ENCODE measurements at regions not wholly inside any gene's neighbourhood (a gene's known extent, or its start where the extent isn't known, plus 50 kb on each side); places are given as distances from the start of the nearest gene placed in this dataset.

- Histone ChIP-seq H2BK120ac (ENCODE audit: low read depth, low read length) (no peak overlapping the region), H3K18ac (ENCODE audit: low read depth, low read length) (no peak overlapping the region), H2BK15ac (ENCODE audit: low read depth, low read length) (no peak overlapping the region), H3K56ac (ENCODE audit: extremely low read depth, insufficient read depth, low read length) (no peak overlapping the region), H3K79me1 (ENCODE audit: low read depth in 1 of 2, low read length in 2 of 2) (no peaks in the 10 kb centered on the region), H3K27me3 (ENCODE audit: control insufficient read depth, insufficient read depth, low read length) (no peaks in the 10 kb centered on the region), H2AK5ac (ENCODE audit: low read depth, low read length) (no peak overlapping the region), H3K9ac (ENCODE audit: low read depth, low read length) (no peak overlapping the region), H4K8ac (ENCODE audit: low read depth in 2 of 2, low read length in 2 of 2) (no peak overlapping the region), H3K23ac (ENCODE audit: low read depth, low read length) (no peak overlapping the region), H3K9me3 (ENCODE audit: control insufficient read depth, insufficient read depth, low read length) (no peaks in the 10 kb centered on the region), H2BK20ac (ENCODE audit: low read depth, low read length) (no peak overlapping the region), H3K36me3 (ENCODE audit: control insufficient read depth, insufficient read depth, low read length) (no peaks in the 10 kb centered on the region), H3K4me3 (ENCODE audit: insufficient read depth, low read depth, low read length) (no peak overlapping the region), H4K91ac (ENCODE audit: insufficient read depth, low read depth, low read length) (no peak overlapping the region), H4K20me1 (ENCODE audit: insufficient read depth, low read length) (no peaks in the 10 kb centered on the region), H3K4me1 (ENCODE audit: control insufficient read depth, insufficient read depth, low read length) (no peaks in the 10 kb centered on the region), H3K27ac (ENCODE audit: insufficient read depth, low read length) (no peak overlapping the region), H2AFZ (replicated peaks; ENCODE audit: low read length, poor library complexity) (no peak overlapping the region), H3K4ac (ENCODE audit: low read depth, low read length) (no peak overlapping the region), H3K4me2 (ENCODE audit: low read depth, low read length) (no peak overlapping the region), H2BK5ac (ENCODE audit: low read depth, low read length, poor library complexity, severe bottlenecking) (no peak overlapping the region), H3K9me1 (ENCODE audit: insufficient read depth, low read length) (no peaks in the 10 kb centered on the region), H2AK9ac (replicated peaks; ENCODE audit: low read depth, low read length, poor library complexity) (no peak overlapping the region), H3K14ac (replicated peaks; ENCODE audit: low read depth, low read length) (no peak overlapping the region), H4K5ac (ENCODE audit: low read depth, low read length) (no peak overlapping the region)
- TF ChIP-seq RCOR1 (IDR thresholded peaks at IDR 0.05; ENCODE audit: insufficient replicate concordance, low read length) (no peak), FOS (IDR thresholded peaks at IDR 0.05; ENCODE audit: low read depth, low read length) (no peak), RFX5 (IDR thresholded peaks at IDR 0.05; ENCODE audit: low read depth, low read length) (no peak), MAZ (IDR thresholded peaks at IDR 0.05; ENCODE audit: borderline replicate concordance, low read depth, low read length) (no peak), POLR2A (IDR thresholded peaks at IDR 0.05; ENCODE audit: low read depth, low read length) (no peak), CTCF (conservative IDR thresholded peaks at IDR 0.05; ENCODE audit: low read depth, low read length) (no peak), MXI1 (IDR thresholded peaks at IDR 0.05; ENCODE audit: borderline replicate concordance, low read depth, low read length) (no peak)
- DNase-seq (no peak), ATAC-seq (ENCODE audit: low read depth) (no peak)
- no CpG with 5 or more reads among the region's 6 CpGs for WGBS, 2 experiments (ENCODE audit: extremely low coverage in 2 of 2, insufficient read length in 1 of 2)
- BruUV-seq (replicated peaks) = no TSS peak
- dilution Hi-C loops (cut with HindIII; ENCODE audit: low sequenced_read_pairs, unreplicated experiment) (no loop called here), intact Hi-C loops (cut with micrococcal nuclease) (no loop called here), in situ Hi-C loops (cut with MboI; ENCODE audit: low sequenced_read_pairs) (no loop called here)
- POLR2A ChIA-PET (ENCODE audit: unreplicated experiment) = no interaction called here
- CTCF ChIA-PET = no interaction called here
Measured at GRCh38 chr15:45763170-45763869, 128.5 kb downstream of the SQOR start.

All from IMR-90 (cell line).